ENCODE measurements at regions not wholly inside any gene's neighbourhood (a gene's known extent, or its start where the extent isn't known, plus 50 kb on each side); places are given as distances from the start of the nearest gene placed in this dataset.

GRCh38 chr13:44283600-44283999, 90.0 kb upstream of the SERP2 start:
- Histone ChIP-seq H3K27me3 (no peaks in the 10 kb centered on the region), H3K9me3 (no peaks in the 10 kb centered on the region), H3K36me3 (no peaks in the 10 kb centered on the region), H3K4me3 (no peak overlapping the region), H3K4me1 (no peaks in the 10 kb centered on the region), H3K27ac (no peak overlapping the region)
- DNase-seq = no peak
- no peak for TF ChIP-seq CTCF (IDR thresholded peaks at IDR 0.05)
- TF ChIP-seq POLR2A (IDR thresholded peaks at IDR 0.05) = no peak

- Histone ChIP-seq H3K36me3 (no peaks in the 10 kb centered on the region), H3K4me1 (no peaks in the 10 kb centered on the region), H3K27ac (no peak overlapping the region), H3K4me3 (no peak overlapping the region), H3K9me3 (no peaks in the 10 kb centered on the region), H3K27me3 (no peaks in the 10 kb centered on the region)
- no peak for TF ChIP-seq POLR2A (IDR thresholded peaks at IDR 0.05)
- TF ChIP-seq CTCF (IDR thresholded peaks at IDR 0.05) = no peak
- DNase-seq = no peak
Measured at GRCh38 chr13:44287958-44288357, 85.7 kb upstream of the SERP2 start.

- H3K27ac ChIP-seq = peak overlapping the region in 1 of 4 donors; percentile 52
- no peaks in the 10 kb centered on the region for H3K27me3 ChIP-seq
- H3K9me3 ChIP-seq = no peaks in the 10 kb centered on the region
- DNase-seq = no peak
- no peaks in the 10 kb centered on the region for H3K36me3 ChIP-seq
- no peaks in the 10 kb centered on the region for H3K4me1 ChIP-seq
- TF ChIP-seq POLR2A (IDR thresholded peaks at IDR 0.05) = no peak
- TF ChIP-seq CTCF (IDR thresholded peaks at IDR 0.05) = no peak
- no peak overlapping the region for H3K4me3 ChIP-seq
Measured at GRCh38 chr13:44292545-44292944, 81.1 kb upstream of the SERP2 start.

GRCh38 chr13:44293374-44293773, 80.2 kb upstream of the SERP2 start:
- no peak for DNase-seq
- no peaks in the 10 kb centered on the region for H3K36me3 ChIP-seq
- H3K27me3 ChIP-seq = no peaks in the 10 kb centered on the region
- no peak overlapping the region for H3K4me3 ChIP-seq
- H3K4me1 ChIP-seq = no peaks in the 10 kb centered on the region
- no peak for TF ChIP-seq CTCF (IDR thresholded peaks at IDR 0.05)
- TF ChIP-seq POLR2A (IDR thresholded peaks at IDR 0.05) = no peak
- no peaks in the 10 kb centered on the region for H3K9me3 ChIP-seq
- H3K27ac ChIP-seq = peak overlapping the region in 2 of 4 donors; percentile 28 to 52

GRCh38 chr13:44293908-44294735, 79.5 kb upstream of the SERP2 start:
- H3K4me1 ChIP-seq = no peaks in the 10 kb centered on the region
- DNase-seq = no peak
- H3K36me3 ChIP-seq = no peaks in the 10 kb centered on the region
- peak overlapping the region in 1 of 4 donors; percentile 52 for H3K27ac ChIP-seq
- no peak for TF ChIP-seq CTCF (IDR thresholded peaks at IDR 0.05)
- TF ChIP-seq POLR2A (IDR thresholded peaks at IDR 0.05) = no peak
- no peak overlapping the region for H3K4me3 ChIP-seq
- H3K27me3 ChIP-seq = no peaks in the 10 kb centered on the region
- no peaks in the 10 kb centered on the region for H3K9me3 ChIP-seq
